A673 (cell line): ENCODE measurements at regions not wholly inside any gene's neighbourhood (a gene's known extent, or its start where the extent isn't known, plus 50 kb on each side); places are given as distances from the start of the nearest gene placed in this dataset.

ENCODE experiments used
- EZH2 ChIP-seq: fragments of 200-600 bp; sonication (generic); IDR thresholded peaks from 2 replicates; pipeline ENCODE4 v1.6.1; 2017; ENCODE audit warnings: borderline replicate concordance, low read depth, mild to moderate bottlenecking, mixed read lengths, antibody characterized with exemption, low read length; ENCODE audit not compliant: poor library complexity, severe bottlenecking
- TF ChIP-seq, protein P1 (sequence below): fragments of 300-800, 200-600 bp; sonication (generic); conservative IDR thresholded peaks from 2 replicates; pipeline ENCODE4 v1.5.1; 2017; ENCODE audit warnings: low read depth, mild to moderate bottlenecking, antibody characterized with exemption, low read length, moderate library complexity, mixed read lengths

DNA sequence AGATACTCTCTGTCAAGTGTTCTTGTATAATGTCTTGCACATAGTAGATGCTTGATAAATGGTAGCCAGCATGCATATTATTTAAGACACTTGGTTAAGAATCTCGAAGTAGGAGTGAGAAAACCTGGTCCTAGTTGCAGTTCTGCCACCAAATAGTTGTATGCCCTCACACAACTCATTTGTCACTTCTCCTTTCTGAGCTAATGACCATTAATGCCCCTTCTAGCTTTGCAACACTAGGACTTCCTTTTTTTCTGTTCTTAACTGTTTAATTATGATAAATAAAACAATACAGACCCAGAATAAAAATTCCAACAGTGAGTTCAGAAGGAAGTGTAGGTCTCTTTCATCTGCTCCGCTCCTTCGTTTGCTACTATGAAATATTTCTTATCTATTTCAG lies 453.6 kb downstream of the TMEM135 start:
- TF ChIP-seq, protein P1, sequence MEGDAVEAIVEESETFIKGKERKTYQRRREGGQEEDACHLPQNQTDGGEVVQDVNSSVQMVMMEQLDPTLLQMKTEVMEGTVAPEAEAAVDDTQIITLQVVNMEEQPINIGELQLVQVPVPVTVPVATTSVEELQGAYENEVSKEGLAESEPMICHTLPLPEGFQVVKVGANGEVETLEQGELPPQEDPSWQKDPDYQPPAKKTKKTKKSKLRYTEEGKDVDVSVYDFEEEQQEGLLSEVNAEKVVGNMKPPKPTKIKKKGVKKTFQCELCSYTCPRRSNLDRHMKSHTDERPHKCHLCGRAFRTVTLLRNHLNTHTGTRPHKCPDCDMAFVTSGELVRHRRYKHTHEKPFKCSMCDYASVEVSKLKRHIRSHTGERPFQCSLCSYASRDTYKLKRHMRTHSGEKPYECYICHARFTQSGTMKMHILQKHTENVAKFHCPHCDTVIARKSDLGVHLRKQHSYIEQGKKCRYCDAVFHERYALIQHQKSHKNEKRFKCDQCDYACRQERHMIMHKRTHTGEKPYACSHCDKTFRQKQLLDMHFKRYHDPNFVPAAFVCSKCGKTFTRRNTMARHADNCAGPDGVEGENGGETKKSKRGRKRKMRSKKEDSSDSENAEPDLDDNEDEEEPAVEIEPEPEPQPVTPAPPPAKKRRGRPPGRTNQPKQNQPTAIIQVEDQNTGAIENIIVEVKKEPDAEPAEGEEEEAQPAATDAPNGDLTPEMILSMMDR, result no peak
- no peak for TF ChIP-seq EZH2
